Epithelial cell of esophagus (primary cell): ENCODE measurements at regions not wholly inside any gene's neighbourhood (a gene's known extent, or its start where the extent isn't known, plus 50 kb on each side); places are given as distances from the start of the nearest gene placed in this dataset.

Source experiments
- DNase-seq: peaks from one replicate; pipeline ENCODE4 v3.0.0; 2010; ENCODE audit warnings: low read depth
- H3K4me3 ChIP-seq: 2 replicates; pipeline ENCODE4 v1.5.1; 2011; ENCODE audit warnings: mild to moderate bottlenecking, low read length, control low read depth
- CTCF ChIP-seq: IDR thresholded peaks from 2 replicates; pipeline ENCODE4 v1.5.1; 2011; ENCODE audit warnings: low read depth, mild to moderate bottlenecking, low read length, control low read depth, inconsistent platforms; ENCODE audit not compliant: insufficient read depth; ENCODE audit errors: missing control alignments

- no peak overlapping the region for H3K4me3 ChIP-seq
- no peak for TF ChIP-seq CTCF
- DNase-seq = no peak
Observed at GRCh38 chr10:29112827-29113615, 175.8 kb upstream of the LYZL1 start.

- DNase-seq = no peak
- no peak overlapping the region for H3K4me3 ChIP-seq
- TF ChIP-seq CTCF = no peak
Observed at GRCh38 chr10:29113616-29113945, 175.3 kb upstream of the LYZL1 start.

GRCh38 chr10:29114141-29114540 lies 174.7 kb upstream of the LYZL1 start:
- no peak for TF ChIP-seq CTCF
- no peak for DNase-seq
- H3K4me3 ChIP-seq = no peak overlapping the region

- no peak for TF ChIP-seq CTCF
Observed at GRCh38 chr10:29117781-29118180, 171.1 kb upstream of the LYZL1 start.

GRCh38 chr10:29119374-29119773 lies 169.5 kb upstream of the LYZL1 start:
- DNase-seq = no peak
- no peak for TF ChIP-seq CTCF
- H3K4me3 ChIP-seq = no peak overlapping the region

More at GRCh38 chr10:29117781-29118180, 171.1 kb upstream of the LYZL1 start:
- no peak for DNase-seq
- no peak overlapping the region for H3K4me3 ChIP-seq

GRCh38 chr10:29120216-29120615 lies 168.7 kb upstream of the LYZL1 start:
- peak; percentile 64 for DNase-seq
- TF ChIP-seq CTCF = no peak
- no peak overlapping the region for H3K4me3 ChIP-seq

GRCh38 chr10:29124864-29125263 lies 164.0 kb upstream of the LYZL1 start:
- no peak for DNase-seq
- H3K4me3 ChIP-seq = no peak overlapping the region
- TF ChIP-seq CTCF = no peak
